ENCODE measurements at regions not wholly inside any gene's neighbourhood (a gene's known extent, or its start where the extent isn't known, plus 50 kb on each side); places are given as distances from the start of the nearest gene placed in this dataset.
"Not testable (repeated sequence)": the region's sequence is repeated elsewhere in the genome, so short reads cannot be mapped to it uniquely, and the experiment has no call there.

DNA sequence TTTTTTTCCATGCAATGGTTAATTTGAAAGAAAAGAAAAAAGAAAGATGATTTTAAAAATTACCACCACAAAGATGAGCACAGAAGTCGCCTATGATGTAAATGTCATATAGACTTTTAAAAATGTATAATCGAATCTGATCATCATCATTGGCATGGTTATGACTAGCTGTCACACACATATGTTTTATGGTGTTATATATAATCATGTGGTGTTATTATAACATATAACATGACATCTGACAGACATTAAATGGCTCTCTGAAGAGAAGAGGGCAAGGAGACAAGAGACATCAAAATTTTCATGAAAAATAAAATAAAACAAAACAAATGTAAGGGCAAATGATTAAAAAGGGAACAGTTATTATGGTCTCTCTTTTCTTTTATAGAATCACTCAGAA is 217.5 kb downstream of the TMEM161B start:
- Histone ChIP-seq H3K4me1 (ENCODE audit: control insufficient read depth, insufficient read depth, low read length, poor library complexity, severe bottlenecking) (no peaks in the 10 kb centered on the region), H3K36me3 (ENCODE audit: control insufficient read depth, insufficient read depth, low read length) (no peaks in the 10 kb centered on the region), H3K27ac (ENCODE audit: insufficient read depth, low read length, poor library complexity, severe bottlenecking) (no peak overlapping the region), H3K9me3 (ENCODE audit: control insufficient read depth, low read length) (no peaks in the 10 kb centered on the region), H3K4me3 (ENCODE audit: insufficient read depth, low read depth, low read length, poor library complexity, severe bottlenecking) (no peak overlapping the region), H3K27me3 (replicated peaks; ENCODE audit: control insufficient read depth, insufficient read depth, low read length, poor library complexity, severe bottlenecking) (no peaks in the 10 kb centered on the region)
- DNase-seq = no peak

DNA sequence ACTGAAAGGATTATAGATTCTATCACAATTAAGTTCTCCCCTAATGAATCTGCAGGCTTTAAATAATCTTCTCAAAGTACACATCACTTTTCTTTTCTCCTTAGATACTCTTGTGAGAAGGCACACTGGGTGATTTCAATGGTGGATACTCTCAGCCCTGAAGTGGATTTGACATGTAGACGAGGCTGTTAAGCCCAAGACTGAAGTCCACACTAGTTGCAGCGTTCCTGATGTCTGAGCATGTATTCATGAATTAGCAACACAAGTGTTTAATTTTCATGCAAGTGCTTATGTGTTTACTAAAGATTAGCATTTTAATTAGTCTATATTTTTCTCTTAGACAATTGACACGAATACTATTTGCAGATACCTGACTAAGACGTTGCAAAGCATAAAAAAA is 218.9 kb downstream of the TMEM161B start:
- H3K4me1 ChIP-seq (ENCODE audit: control insufficient read depth, insufficient read depth, low read length, poor library complexity, severe bottlenecking) = no peaks in the 10 kb centered on the region
- no peaks in the 10 kb centered on the region for H3K36me3 ChIP-seq (ENCODE audit: control insufficient read depth, insufficient read depth, low read length)
- H3K4me3 ChIP-seq (ENCODE audit: insufficient read depth, low read depth, low read length, poor library complexity, severe bottlenecking) = no peak overlapping the region
- H3K27ac ChIP-seq (ENCODE audit: insufficient read depth, low read length, poor library complexity, severe bottlenecking) = no peak overlapping the region
- DNase-seq = no peak
- H3K27me3 ChIP-seq (replicated peaks; ENCODE audit: control insufficient read depth, insufficient read depth, low read length, poor library complexity, severe bottlenecking) = no peaks in the 10 kb centered on the region
- no peaks in the 10 kb centered on the region for H3K9me3 ChIP-seq (ENCODE audit: control insufficient read depth, low read length)

GRCh38 chr5:88049156-88049555 is 219.5 kb downstream of the TMEM161B start:
- H3K27ac ChIP-seq (ENCODE audit: insufficient read depth, low read length, poor library complexity, severe bottlenecking) = no peak overlapping the region
- H3K4me1 ChIP-seq (ENCODE audit: control insufficient read depth, insufficient read depth, low read length, poor library complexity, severe bottlenecking) = no peaks in the 10 kb centered on the region
- DNase-seq = no peak
- no peaks in the 10 kb centered on the region for H3K9me3 ChIP-seq (ENCODE audit: control insufficient read depth, low read length)
- H3K4me3 ChIP-seq (ENCODE audit: insufficient read depth, low read depth, low read length, poor library complexity, severe bottlenecking) = no peak overlapping the region
- no peaks in the 10 kb centered on the region for H3K27me3 ChIP-seq (replicated peaks; ENCODE audit: control insufficient read depth, insufficient read depth, low read length, poor library complexity, severe bottlenecking)
- no peaks in the 10 kb centered on the region for H3K36me3 ChIP-seq (ENCODE audit: control insufficient read depth, insufficient read depth, low read length)

GRCh38 chr5:88045931-88046461 is 222.6 kb downstream of the TMEM161B start:
- H3K27ac ChIP-seq (ENCODE audit: insufficient read depth, low read length, poor library complexity, severe bottlenecking) = no peak overlapping the region
- no peaks in the 10 kb centered on the region for H3K36me3 ChIP-seq (ENCODE audit: control insufficient read depth, insufficient read depth, low read length)
- no peaks in the 10 kb centered on the region for H3K4me1 ChIP-seq (ENCODE audit: control insufficient read depth, insufficient read depth, low read length, poor library complexity, severe bottlenecking)
- no peak overlapping the region for H3K4me3 ChIP-seq (ENCODE audit: insufficient read depth, low read depth, low read length, poor library complexity, severe bottlenecking)
- H3K27me3 ChIP-seq (replicated peaks; ENCODE audit: control insufficient read depth, insufficient read depth, low read length, poor library complexity, severe bottlenecking) = no peaks in the 10 kb centered on the region
- H3K9me3 ChIP-seq (ENCODE audit: control insufficient read depth, low read length) = no peaks in the 10 kb centered on the region
- no peak for DNase-seq

- no peak overlapping the region for H3K27ac ChIP-seq (ENCODE audit: insufficient read depth, low read length, poor library complexity, severe bottlenecking)
- H3K9me3 ChIP-seq (ENCODE audit: control insufficient read depth, low read length) = no peaks in the 10 kb centered on the region
- DNase-seq = no peak
- H3K36me3 ChIP-seq (ENCODE audit: control insufficient read depth, insufficient read depth, low read length) = no peaks in the 10 kb centered on the region
- H3K27me3 ChIP-seq (replicated peaks; ENCODE audit: control insufficient read depth, insufficient read depth, low read length, poor library complexity, severe bottlenecking) = no peaks in the 10 kb centered on the region
- no peak overlapping the region for H3K4me3 ChIP-seq (ENCODE audit: insufficient read depth, low read depth, low read length, poor library complexity, severe bottlenecking)
- no peaks in the 10 kb centered on the region for H3K4me1 ChIP-seq (ENCODE audit: control insufficient read depth, insufficient read depth, low read length, poor library complexity, severe bottlenecking)
Measured at GRCh38 chr5:88045165-88045564, 223.5 kb downstream of the TMEM161B start.

DNA sequence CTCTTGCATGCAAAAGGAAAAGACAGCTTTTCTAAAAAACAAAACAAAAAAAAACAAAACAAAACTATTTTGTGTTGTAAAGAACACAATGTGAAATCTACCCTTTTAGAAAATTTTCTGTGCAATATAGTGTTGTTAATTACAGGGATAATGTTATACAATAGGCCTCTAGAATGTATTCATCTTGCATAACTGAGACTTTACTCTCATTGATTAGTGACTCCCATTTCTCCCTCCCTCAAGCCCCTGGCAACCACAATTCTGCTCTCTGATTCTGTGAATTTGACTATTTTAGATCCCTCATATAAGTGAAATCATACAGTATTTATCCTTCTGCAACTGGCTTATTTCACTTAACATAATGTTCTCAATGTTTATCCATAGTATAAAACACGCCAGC is 234.1 kb downstream of the TMEM161B start:
- DNase-seq = no peak
- H3K4me1 ChIP-seq (ENCODE audit: control insufficient read depth, insufficient read depth, low read length, poor library complexity, severe bottlenecking) = no peaks in the 10 kb centered on the region
- H3K9me3 ChIP-seq (ENCODE audit: control insufficient read depth, low read length) = no peaks in the 10 kb centered on the region
- H3K4me3 ChIP-seq (ENCODE audit: insufficient read depth, low read depth, low read length, poor library complexity, severe bottlenecking) = no peak overlapping the region
- H3K36me3 ChIP-seq (ENCODE audit: control insufficient read depth, insufficient read depth, low read length) = no peaks in the 10 kb centered on the region
- no peaks in the 10 kb centered on the region for H3K27me3 ChIP-seq (replicated peaks; ENCODE audit: control insufficient read depth, insufficient read depth, low read length, poor library complexity, severe bottlenecking)
- no peak overlapping the region for H3K27ac ChIP-seq (ENCODE audit: insufficient read depth, low read length, poor library complexity, severe bottlenecking)

DNA sequence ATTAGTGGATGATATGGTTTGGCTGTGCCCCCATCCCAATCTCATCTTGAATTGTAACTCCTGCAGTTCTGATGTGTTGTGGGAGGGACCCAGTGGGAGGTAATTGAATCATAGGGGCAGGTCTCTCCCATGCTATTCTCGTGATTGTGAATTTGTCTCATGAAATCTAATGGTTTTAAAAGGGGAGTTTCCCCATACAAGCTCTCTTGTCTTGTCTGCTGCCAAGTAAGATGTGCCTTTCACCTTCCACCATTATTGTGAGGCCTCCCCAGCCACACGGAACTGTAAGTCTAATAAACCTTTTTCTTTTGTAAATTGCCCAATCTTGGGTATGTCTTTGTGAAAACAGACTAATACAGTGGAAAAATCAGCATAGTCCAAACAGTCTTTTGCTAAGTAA is 235.5 kb downstream of the TMEM161B start:
- Histone ChIP-seq H3K4me1 (ENCODE audit: control insufficient read depth, insufficient read depth, low read length, poor library complexity, severe bottlenecking) (no peaks in the 10 kb centered on the region), H3K27me3 (replicated peaks; ENCODE audit: control insufficient read depth, insufficient read depth, low read length, poor library complexity, severe bottlenecking) (no peaks in the 10 kb centered on the region), H3K36me3 (ENCODE audit: control insufficient read depth, insufficient read depth, low read length) (no peaks in the 10 kb centered on the region), H3K9me3 (ENCODE audit: control insufficient read depth, low read length) (no peaks in the 10 kb centered on the region), H3K4me3 (ENCODE audit: insufficient read depth, low read depth, low read length, poor library complexity, severe bottlenecking) (no peak overlapping the region), H3K27ac (ENCODE audit: insufficient read depth, low read length, poor library complexity, severe bottlenecking) (no peak overlapping the region)
- no peak for DNase-seq

GRCh38 chr5:88029011-88029410 is 239.6 kb downstream of the TMEM161B start:
- no peaks in the 10 kb centered on the region for H3K36me3 ChIP-seq (ENCODE audit: control insufficient read depth, insufficient read depth, low read length)
- DNase-seq = no peak
- H3K4me1 ChIP-seq (ENCODE audit: control insufficient read depth, insufficient read depth, low read length, poor library complexity, severe bottlenecking) = no peaks in the 10 kb centered on the region
- H3K27me3 ChIP-seq (replicated peaks; ENCODE audit: control insufficient read depth, insufficient read depth, low read length, poor library complexity, severe bottlenecking) = no peaks in the 10 kb centered on the region
- H3K27ac ChIP-seq (ENCODE audit: insufficient read depth, low read length, poor library complexity, severe bottlenecking) = no peak overlapping the region
- H3K9me3 ChIP-seq (ENCODE audit: control insufficient read depth, low read length) = no peaks in the 10 kb centered on the region
- H3K4me3 ChIP-seq (ENCODE audit: insufficient read depth, low read depth, low read length, poor library complexity, severe bottlenecking) = no peak overlapping the region

GRCh38 chr5:88021141-88021540 is 247.5 kb downstream of the TMEM161B start:
- H3K27me3 ChIP-seq (replicated peaks; ENCODE audit: control insufficient read depth, insufficient read depth, low read length, poor library complexity, severe bottlenecking) = no peaks in the 10 kb centered on the region
- DNase-seq = no peak
- H3K4me3 ChIP-seq (ENCODE audit: insufficient read depth, low read depth, low read length, poor library complexity, severe bottlenecking) = no peak overlapping the region
- no peaks in the 10 kb centered on the region for H3K9me3 ChIP-seq (ENCODE audit: control insufficient read depth, low read length)
- no peak overlapping the region for H3K27ac ChIP-seq (ENCODE audit: insufficient read depth, low read length, poor library complexity, severe bottlenecking)
- no peaks in the 10 kb centered on the region for H3K4me1 ChIP-seq (ENCODE audit: control insufficient read depth, insufficient read depth, low read length, poor library complexity, severe bottlenecking)
- no peaks in the 10 kb centered on the region for H3K36me3 ChIP-seq (ENCODE audit: control insufficient read depth, insufficient read depth, low read length)

- DNase-seq; H3K36me3 ChIP-seq (ENCODE audit: control insufficient read depth, insufficient read depth, low read length); H3K4me1 ChIP-seq (ENCODE audit: control insufficient read depth, insufficient read depth, low read length, poor library complexity, severe bottlenecking); H3K27ac ChIP-seq (ENCODE audit: insufficient read depth, low read length, poor library complexity, severe bottlenecking); H3K9me3 ChIP-seq (ENCODE audit: control insufficient read depth, low read length); H3K27me3 ChIP-seq (replicated peaks; ENCODE audit: control insufficient read depth, insufficient read depth, low read length, poor library complexity, severe bottlenecking); H3K4me3 ChIP-seq (ENCODE audit: insufficient read depth, low read depth, low read length, poor library complexity, severe bottlenecking): not testable (repeated sequence)
Measured at GRCh38 chr5:88014984-88015383, 253.7 kb downstream of the TMEM161B start.

- Histone ChIP-seq H3K9me3 (ENCODE audit: control insufficient read depth, low read length) (no peaks in the 10 kb centered on the region), H3K27ac (ENCODE audit: insufficient read depth, low read length, poor library complexity, severe bottlenecking) (no peak overlapping the region), H3K4me3 (ENCODE audit: insufficient read depth, low read depth, low read length, poor library complexity, severe bottlenecking) (no peak overlapping the region), H3K36me3 (ENCODE audit: control insufficient read depth, insufficient read depth, low read length) (no peaks in the 10 kb centered on the region), H3K27me3 (replicated peaks; ENCODE audit: control insufficient read depth, insufficient read depth, low read length, poor library complexity, severe bottlenecking) (no peaks in the 10 kb centered on the region), H3K4me1 (ENCODE audit: control insufficient read depth, insufficient read depth, low read length, poor library complexity, severe bottlenecking) (no peaks in the 10 kb centered on the region)
- no peak for DNase-seq
Measured at GRCh38 chr5:88000877-88001276, 267.8 kb downstream of the TMEM161B start.

Data from effector memory CD4-positive, alpha-beta T cell (primary cell).